HG03060 (cell line): ENCODE measurements at regions not wholly inside any gene's neighbourhood (a gene's known extent, or its start where the extent isn't known, plus 50 kb on each side); places are given as distances from the start of the nearest gene placed in this dataset.
"Not testable (repeated sequence)": the region's sequence is repeated elsewhere in the genome, so short reads cannot be mapped to it uniquely, and the experiment has no call there.

Experiments
- ATAC-seq: cut with Tn5 transposase; IDR thresholded peaks from one replicate; pipeline ENCODE4 v1.9.1; 2021; ENCODE audit warnings: low read depth, moderate number of reproducible peaks; ENCODE audit not compliant: unreplicated experiment

DNA sequence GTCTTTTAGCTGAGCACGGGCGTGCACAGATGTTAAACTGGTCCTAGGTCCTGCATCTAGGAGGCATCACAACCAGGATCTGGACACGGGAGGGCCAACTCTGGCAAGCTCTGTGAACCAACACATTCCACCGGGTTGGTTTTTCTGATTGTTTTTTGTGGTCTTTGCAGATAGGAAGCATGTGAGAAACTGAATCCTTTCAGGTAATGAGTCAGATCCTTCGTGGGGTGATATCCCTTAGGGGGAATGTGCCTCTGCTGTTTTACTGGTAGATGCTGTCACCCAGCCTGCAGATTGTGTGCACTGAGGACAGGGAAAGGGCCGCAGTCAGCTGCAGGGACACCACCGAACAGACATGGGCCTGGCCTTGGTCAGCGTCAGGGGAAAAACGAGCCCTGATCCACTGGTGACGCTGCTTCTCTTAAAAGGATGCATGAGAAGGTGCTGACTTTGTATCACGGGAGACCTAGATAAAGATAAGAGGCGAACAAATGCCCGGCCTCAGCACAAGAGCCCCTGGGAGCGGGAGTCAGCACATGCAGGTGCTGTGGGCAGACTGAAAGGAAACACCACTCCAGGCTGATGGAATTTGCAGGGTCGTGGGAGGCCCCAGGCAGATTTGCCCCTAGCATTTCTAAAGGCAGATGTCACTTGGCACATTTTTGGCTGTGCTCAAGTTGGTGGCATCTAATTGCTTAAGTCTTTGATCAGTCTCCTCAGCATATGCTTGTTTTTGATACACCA lies 51.1 kb downstream of the DOP1B start:
- ATAC-seq: no peak

DNA sequence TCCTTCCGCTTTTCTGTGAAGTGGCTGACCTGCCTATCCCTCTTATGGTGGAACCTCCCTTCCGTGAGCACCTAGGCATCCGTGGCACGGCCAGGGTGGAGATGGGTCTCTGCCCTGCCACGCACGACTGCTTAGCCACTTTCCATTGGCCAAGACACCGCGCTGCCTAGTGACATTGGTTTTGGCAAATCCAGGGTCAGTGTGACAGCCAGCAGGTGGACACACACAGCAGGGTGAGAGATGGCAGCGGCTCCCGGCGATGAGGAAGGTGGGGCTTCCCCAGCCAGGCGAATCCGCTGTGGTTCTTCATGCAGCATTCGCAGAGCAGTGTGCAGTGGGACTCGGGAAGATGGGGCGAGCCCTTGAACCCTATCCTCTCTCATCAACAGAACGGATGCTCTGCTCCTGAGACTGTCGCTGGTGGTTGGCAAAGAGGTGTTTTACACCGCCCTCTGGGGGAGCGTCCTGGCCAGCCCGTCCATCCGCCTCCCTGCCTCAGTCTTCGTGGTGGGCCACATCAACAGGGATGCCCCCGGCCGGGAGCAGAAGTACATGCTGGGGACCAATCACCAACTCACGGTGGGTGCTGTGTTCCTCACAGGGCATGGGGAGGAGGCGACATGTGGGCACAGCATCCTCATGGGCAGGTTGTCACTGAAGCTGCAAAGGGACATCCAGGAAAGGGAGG lies 51.8 kb downstream of the DOP1B start:
- no peak for ATAC-seq

- no peak for ATAC-seq
Observed at GRCh38 chr21:36209626-36210171, 53.1 kb downstream of the DOP1B start.

DNA sequence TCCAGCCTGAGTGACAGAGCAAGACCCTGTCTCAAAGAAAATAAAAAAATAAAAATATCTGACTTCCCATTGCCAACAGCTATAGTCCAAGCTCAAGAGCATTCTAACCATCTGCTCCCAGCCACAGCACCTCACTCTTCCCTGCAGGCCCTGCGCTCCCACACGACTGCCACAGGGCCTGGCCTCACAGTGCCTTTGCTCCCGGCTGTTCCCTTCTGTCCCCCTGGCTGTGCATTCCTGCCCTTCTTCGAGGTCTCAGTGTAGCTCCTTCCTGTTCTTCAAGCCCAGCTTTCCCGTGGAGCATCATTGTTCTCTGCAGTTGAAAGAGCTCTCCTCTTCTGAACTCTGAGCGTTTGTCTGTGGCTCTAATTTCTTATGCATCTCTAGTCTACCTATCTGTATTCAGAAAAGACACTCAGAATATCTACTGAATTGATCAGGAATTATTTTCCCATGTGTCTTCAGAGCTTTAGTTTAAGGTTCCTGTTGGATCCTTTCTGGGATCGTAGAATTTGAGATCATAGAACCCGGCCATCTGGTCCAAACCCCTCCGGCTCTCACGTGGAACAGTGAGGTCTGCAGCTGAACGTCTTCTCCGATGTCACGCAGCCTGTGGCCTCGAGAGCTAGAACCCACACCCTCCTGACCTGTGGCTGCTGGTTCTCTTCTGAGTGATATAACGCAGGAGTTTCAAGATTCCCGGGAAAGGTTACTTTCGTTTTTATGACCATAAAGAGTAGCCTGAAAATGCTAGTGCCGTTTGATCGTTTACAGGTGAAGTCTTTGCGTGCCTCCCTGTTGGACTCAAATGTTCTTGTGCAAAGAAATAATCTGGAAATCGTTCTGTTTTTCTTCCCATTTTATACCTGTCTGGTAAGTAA lies 54.4 kb downstream of the DOP1B start:
- no peak for ATAC-seq

- no peak for ATAC-seq
Observed at GRCh38 chr21:36211660-36212512, 55.3 kb downstream of the DOP1B start.

- no peak for ATAC-seq
Observed at GRCh38 chr21:36212513-36212780, 55.8 kb downstream of the DOP1B start.

GRCh38 chr21:36214561-36214960 lies 57.9 kb downstream of the DOP1B start:
- no peak for ATAC-seq

- ATAC-seq: no peak
Observed at GRCh38 chr21:36217743-36218142, 61.1 kb downstream of the DOP1B start.

DNA sequence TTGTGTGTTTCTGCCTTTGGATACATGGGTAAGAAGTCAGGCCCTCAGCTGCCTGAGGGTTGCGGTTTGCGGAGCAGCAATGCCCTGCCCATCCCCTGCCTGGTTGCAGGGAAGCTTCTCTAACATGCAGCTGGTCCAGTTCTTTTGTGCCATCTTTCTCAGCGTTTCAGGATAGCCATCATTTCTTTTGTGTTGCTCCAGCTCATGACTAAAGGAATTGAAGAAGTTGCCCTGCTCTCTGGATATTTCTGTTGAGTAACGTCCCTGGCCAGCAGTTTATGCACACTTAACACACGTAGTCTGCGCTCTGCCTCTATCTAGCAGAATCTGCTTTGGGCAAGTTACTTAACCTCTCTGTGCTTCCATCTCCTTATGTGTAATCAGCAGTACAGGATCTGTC lies 62.1 kb downstream of the DOP1B start:
- no peak for ATAC-seq

- no peak for ATAC-seq
Observed at GRCh38 chr21:36223451-36223850, 66.8 kb downstream of the DOP1B start.

GRCh38 chr21:36229181-36229580 lies 72.6 kb downstream of the DOP1B start:
- ATAC-seq: no peak

GRCh38 chr21:36231444-36231843 lies 74.8 kb downstream of the DOP1B start:
- not testable (repeated sequence) for ATAC-seq

DNA sequence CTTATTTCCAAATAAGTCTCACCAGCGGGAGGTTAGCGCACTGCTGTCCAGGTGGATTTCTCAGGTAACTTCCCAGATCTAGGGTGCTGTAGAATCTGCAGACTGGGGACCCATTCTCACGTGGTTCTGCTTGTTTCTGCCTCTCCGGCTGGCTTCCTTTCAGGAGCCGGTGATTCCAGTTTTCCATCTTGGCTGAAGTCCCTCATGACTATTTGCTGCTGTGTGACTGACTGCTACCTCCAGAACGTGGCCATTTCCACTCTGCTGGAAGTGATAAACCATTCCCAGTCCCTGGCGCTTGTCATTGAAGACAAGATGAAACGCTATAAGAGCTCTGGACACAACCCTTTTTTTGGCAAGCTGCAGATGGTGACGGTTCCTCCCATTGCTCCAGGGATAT lies 76.0 kb downstream of the DOP1B start:
- no peak for ATAC-seq

DNA sequence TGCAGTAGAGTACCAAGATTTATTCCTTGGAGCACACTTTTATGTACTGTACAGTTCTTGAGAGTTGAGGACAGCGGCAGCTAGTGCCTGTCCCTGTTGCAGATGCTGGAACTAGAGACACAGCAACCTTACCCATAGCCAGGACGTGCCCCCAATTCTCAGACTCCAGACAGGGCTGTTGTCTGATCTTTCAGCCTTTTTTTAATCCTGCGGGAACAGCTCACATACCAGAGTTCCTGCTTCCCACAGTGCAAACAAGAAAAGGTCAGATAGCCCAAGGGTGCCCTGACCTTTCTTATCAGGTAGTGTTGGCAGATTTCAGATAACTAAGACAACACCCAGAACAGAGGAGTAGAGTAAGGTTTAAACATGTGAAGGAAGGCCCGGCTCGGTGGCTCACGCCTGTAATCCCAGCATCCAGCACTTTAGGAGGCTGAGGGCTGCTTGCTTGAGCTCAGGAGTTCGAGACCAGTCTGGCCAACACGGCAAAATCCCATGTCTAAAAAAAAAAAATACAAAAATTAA lies 78.5 kb downstream of the DOP1B start:
- ATAC-seq: no peak

DNA sequence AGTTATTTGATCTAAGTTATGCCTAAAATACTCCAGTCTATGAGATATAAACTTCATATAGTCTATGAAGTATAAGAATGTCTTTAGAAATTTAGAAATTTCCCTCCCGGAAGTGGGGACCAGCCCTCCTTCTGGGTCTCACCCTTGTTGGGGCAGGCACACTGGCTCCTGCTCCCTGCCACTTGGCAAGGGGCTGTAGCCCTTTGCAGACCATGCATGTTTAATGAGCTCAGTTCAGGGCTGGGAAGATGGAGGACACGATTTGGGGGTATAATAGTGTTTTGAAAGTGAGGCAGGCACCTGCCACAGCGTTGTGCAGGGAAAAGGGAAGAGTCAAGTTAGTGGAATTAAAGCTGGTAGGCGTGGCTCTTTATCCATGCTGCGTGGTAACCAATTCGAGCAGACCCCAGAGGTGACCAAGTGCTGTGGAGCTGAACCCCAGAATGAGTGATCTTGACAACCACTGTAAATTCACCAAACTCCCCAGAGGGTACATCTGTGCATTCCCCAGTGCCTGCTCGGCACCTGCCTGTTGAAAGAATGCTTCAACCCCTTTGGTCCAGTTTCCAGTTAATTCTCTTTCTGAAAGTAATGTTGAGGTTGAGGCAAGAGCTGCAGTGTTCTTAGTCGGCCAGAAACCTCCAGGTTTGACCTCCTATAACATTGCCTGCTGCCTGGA lies 79.6 kb downstream of the DOP1B start:
- ATAC-seq: no peak

DNA sequence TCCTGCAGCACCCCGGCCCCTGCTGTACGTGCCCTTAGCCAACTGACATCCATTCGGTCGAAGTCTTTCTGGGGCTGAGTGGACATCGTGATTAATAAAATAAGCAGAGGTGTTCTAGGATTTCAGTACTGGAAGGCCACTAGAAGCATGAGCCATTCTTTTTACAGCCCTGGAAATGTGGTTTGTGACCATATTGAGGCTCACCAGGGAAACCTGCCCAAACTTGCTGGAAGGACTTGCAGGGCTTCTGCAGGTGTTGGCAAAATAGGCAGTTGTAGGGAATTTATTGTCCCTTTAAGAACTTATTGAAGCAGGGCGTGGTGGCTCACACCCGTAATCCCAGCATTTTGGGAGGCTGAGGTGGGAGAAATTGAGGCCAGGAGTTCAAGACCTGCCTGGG lies 80.8 kb downstream of the DOP1B start:
- ATAC-seq: no peak

GRCh38 chr21:36239585-36239984 lies 80.4 kb upstream of the MORC3 start:
- ATAC-seq: no peak

DNA sequence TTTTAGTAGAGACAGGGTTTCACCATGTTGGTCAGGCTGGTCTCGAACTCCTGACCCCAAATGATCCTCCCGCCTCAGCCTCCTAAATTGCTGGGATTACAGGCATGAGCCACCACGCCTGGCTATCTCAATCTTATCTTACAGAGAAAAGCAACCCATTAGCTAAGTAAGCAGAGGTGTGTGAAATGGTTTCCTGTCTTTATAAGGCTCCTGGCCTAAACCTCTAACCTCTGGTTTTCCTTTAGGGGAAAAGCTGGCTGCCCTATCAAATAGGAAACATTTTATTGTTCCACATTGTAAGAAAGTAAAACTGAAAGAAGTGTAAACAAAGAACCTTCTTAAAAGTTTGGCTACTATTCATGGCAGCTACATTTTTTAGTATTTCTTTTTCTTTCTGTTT lies 78.3 kb upstream of the MORC3 start:
- ATAC-seq: no peak

DNA sequence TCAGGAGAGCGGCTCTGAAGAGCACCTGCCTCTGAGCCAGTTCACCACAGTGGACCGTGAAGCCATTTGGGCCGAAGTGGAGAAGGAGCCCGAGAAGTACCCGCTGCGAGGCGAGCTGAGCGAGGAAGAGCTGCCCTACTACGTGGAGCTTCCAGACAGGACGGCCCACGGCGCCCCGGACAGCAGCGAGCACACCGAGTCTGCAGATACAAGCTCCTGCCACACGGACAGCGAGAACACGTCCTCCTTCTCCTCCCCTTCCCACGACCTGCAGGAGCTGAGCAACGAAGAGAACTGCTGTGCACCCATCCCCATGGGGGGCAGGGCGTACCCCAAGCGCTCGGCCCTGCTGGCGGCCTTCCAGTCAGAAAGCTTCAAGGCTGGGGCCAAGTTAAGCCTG lies 74.9 kb upstream of the MORC3 start:
- no peak for ATAC-seq

- no peak for ATAC-seq
Observed at GRCh38 chr21:36245649-36246048, 74.3 kb upstream of the MORC3 start.
